Transverse colon (tissue), 4 donors: ENCODE measurements at regions not wholly inside any gene's neighbourhood (a gene's known extent, or its start where the extent isn't known, plus 50 kb on each side); places are given as distances from the start of the nearest gene placed in this dataset.

Experiments
- DNase-seq: peaks from one replicate; pipeline ENCODE4 v3.0.0-alpha.2; 2019
- H3K27ac ChIP-seq, 4 donors: fragments of 200-600 bp; sonication (generic); 2 replicates each; pipeline ENCODE4 v1.5.1; 2016 to 2018; ENCODE audit warnings: inconsistent platforms in 4 of 4
- H3K27me3 ChIP-seq: fragments of 200-600 bp; sonication (generic); 2 replicates; pipeline ENCODE4 v1.5.1; 2017; ENCODE audit warnings: inconsistent platforms
- H3K36me3 ChIP-seq, 4 donors: fragments of 200-600 bp; sonication (generic); 2 replicates each; pipeline ENCODE4 v1.5.1; 2017 to 2019; ENCODE audit warnings: inconsistent platforms in 4 of 4
- H3K4me1 ChIP-seq, 4 donors: fragments of 200-600 bp; sonication (generic); 2 replicates each; pipeline ENCODE4 v1.5.1; 2017 to 2020; ENCODE audit warnings: inconsistent platforms in 4 of 4
- H3K4me3 ChIP-seq, 4 donors: fragments of 200-600 bp; sonication (generic); 1 replicate in 1 of 4; 2 replicates in 3 of 4; pipeline versions ENCODE4 v1.5.1 to v1.6.1; 2017 to 2019; ENCODE audit warnings: inconsistent platforms in 4 of 4
- H3K9me3 ChIP-seq, 2 donors: fragments of 200-600 bp; sonication (generic); 2 replicates each; pipeline ENCODE4 v1.5.1; 2017 to 2019; ENCODE audit warnings: inconsistent platforms in 2 of 2
- EP300 ChIP-seq: sonication (generic); formaldehyde crosslinking; IDR thresholded peaks from one replicate; pipeline ENCODE4 v1.6.1; 2017; ENCODE audit warnings: antibody characterized with exemption, low read depth
- POLR2A ChIP-seq: fragments of 450-650 bp; IDR thresholded peaks from one replicate; pipeline ENCODE4 v1.6.1; 2016; ENCODE audit warnings: antibody characterized with exemption, mild to moderate bottlenecking, moderate library complexity
- POLR2AphosphoS5 ChIP-seq, 3 donors: sonication (generic); formaldehyde crosslinking; IDR thresholded peaks; one replicate each; pipeline ENCODE4 v1.6.1; 2016; ENCODE audit warnings: antibody characterized with exemption in 3 of 3
- WGBS, 2 donors: methylation state at CpG; one replicate each; pipeline ENCODE4 v1.1.5; 2018; ENCODE audit warnings: low coverage in 1 of 2; 5-methylcytosine and 5-hydroxymethylcytosine counted together
- in situ Hi-C, 4 donors: fragments of 200-750 bp; cut with MboI; loops; one replicate each; pipeline versions ENCODE4 v1.15.0 to v1.15.1; 2017; ENCODE audit warnings: low sequenced_read_pairs in 3 of 4, low pct_ligation_motif_present in 1 of 4, low pct_unique_long_range_greater_than_20kb in 1 of 4
- intact Hi-C: fragments of 100-400 bp; cut with DNase I; formaldehyde crosslinking; loops from one replicate; pipeline ENCODE4 v1.15.1; 2023; ENCODE audit warnings: low total_unique reads
- TF ChIP-seq, protein P1 (sequence below), 5 experiments: fragments of 200-600 bp in 3 of 5; fragments of 450-650 bp in 2 of 5; sonication (generic) in 3 of 5; IDR thresholded peaks; 1 replicate in 2 of 5; 2 replicates in 3 of 5; pipeline ENCODE4 v1.5.1; 2016 to 2017; ENCODE audit warnings: antibody characterized with exemption in 5 of 5, inconsistent platforms in 3 of 5, mild to moderate bottlenecking in 2 of 5, moderate library complexity in 1 of 5

DNA sequence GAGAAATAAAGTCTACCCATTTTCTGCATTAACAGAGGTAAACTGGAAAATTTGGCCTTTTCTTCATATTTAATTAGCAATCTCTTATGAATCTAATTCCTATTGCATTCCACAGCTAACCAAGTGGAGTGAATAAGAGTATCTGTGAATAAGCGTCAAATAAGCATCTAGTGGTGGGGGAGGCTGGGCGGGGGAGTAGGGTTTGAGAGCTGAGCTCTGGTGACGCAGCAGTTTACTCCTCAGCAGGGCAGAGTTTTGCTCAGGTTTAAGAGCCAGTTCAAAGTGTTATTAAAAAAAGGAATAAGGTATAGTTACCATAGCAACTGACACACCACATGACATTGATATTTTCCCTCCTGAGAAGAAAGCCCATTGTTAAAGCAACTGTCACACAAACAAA lies 1346.8 kb upstream of the CELF2 start:
- 83 to 91% methylated on average over 1 to 3 of the region's 3 CpGs for WGBS, 2 donors
- Histone ChIP-seq H3K4me3 (no peak overlapping the region), H3K4me1 (no peaks in the 10 kb centered on the region), H3K36me3 (no peaks in the 10 kb centered on the region), H3K27ac (no peak overlapping the region), H3K9me3 (no peaks in the 10 kb centered on the region), H3K27me3 (no peaks in the 10 kb centered on the region)
- in situ Hi-C loops (no loop called here), intact Hi-C loops (no loop called here)
- no peak for TF ChIP-seq EP300
- TF ChIP-seq POLR2AphosphoS5 (IDR thresholded peaks at IDR 0.05), result no peak
- TF ChIP-seq POLR2A, result no peak
- TF ChIP-seq, protein P1, sequence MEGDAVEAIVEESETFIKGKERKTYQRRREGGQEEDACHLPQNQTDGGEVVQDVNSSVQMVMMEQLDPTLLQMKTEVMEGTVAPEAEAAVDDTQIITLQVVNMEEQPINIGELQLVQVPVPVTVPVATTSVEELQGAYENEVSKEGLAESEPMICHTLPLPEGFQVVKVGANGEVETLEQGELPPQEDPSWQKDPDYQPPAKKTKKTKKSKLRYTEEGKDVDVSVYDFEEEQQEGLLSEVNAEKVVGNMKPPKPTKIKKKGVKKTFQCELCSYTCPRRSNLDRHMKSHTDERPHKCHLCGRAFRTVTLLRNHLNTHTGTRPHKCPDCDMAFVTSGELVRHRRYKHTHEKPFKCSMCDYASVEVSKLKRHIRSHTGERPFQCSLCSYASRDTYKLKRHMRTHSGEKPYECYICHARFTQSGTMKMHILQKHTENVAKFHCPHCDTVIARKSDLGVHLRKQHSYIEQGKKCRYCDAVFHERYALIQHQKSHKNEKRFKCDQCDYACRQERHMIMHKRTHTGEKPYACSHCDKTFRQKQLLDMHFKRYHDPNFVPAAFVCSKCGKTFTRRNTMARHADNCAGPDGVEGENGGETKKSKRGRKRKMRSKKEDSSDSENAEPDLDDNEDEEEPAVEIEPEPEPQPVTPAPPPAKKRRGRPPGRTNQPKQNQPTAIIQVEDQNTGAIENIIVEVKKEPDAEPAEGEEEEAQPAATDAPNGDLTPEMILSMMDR (IDR thresholded peaks at IDR 0.05), result no peak
- DNase-seq, result no peak

DNA sequence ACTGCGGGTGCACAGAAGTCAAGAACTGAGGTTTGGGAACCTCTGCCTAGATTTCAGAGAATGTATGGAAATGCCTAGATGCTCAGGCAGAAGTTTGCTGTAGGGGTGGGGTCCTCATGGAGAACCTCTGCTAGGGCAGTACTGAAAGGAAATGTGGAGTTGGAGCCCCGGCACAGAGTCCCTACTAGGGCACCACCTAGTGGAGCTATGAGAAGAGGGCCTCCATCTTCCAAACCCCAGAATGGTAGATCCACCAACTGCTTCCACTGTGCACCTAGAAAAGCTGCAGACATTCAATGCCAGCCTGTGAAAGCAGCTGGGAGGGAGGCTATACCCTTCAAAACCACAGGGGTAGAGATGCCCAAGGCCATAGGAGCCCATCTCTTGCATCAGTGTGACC lies 1336.0 kb upstream of the CELF2 start:
- Histone ChIP-seq H3K36me3 (no peaks in the 10 kb centered on the region), H3K4me1 (no peaks in the 10 kb centered on the region), H3K27ac (no peak overlapping the region), H3K9me3 (no peaks in the 10 kb centered on the region), H3K27me3 (no peaks in the 10 kb centered on the region), H3K4me3 (no peak overlapping the region)
- WGBS, 2 donors, result 82% methylated on average over 2 of the region's 2 CpGs; no CpG with 5 or more reads in 1 of the 2 donors
- TF ChIP-seq POLR2AphosphoS5 (IDR thresholded peaks at IDR 0.05) (no peak), POLR2A (no peak), EP300 (no peak)
- TF ChIP-seq, protein P1 (IDR thresholded peaks at IDR 0.05), result no peak
- no peak for DNase-seq
- intact Hi-C loops (no loop called here), in situ Hi-C loops (no loop called here)

DNA sequence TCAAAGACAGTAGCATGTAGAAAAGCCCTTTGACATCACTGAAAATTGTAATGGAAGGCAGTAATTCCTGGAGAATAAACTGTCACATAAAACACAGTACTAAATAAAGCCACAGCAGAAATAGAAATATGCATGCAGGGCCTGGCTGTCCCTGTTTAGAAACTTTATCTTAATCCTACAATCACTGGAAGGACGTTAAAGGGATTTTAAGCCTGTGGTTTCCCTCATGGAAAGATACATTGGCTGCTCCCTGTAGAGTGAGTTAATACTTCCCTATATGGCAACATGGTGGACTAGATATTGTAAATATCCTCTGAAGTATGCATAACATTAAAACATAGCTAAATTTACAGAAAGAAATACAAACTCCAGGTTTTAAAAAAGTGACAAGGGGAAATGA lies 1334.9 kb upstream of the CELF2 start:
- DNase-seq, result no peak
- Histone ChIP-seq H3K36me3 (no peaks in the 10 kb centered on the region), H3K4me1 (no peaks in the 10 kb centered on the region), H3K4me3 (no peak overlapping the region), H3K27ac (no peak overlapping the region), H3K9me3 (no peaks in the 10 kb centered on the region), H3K27me3 (no peaks in the 10 kb centered on the region)
- TF ChIP-seq POLR2A, result no peak
- TF ChIP-seq, protein P1 (IDR thresholded peaks at IDR 0.05), result no peak
- TF ChIP-seq EP300, result no peak
- no peak for TF ChIP-seq POLR2AphosphoS5 (IDR thresholded peaks at IDR 0.05)
- in situ Hi-C loops (no loop called here), intact Hi-C loops (no loop called here)
- WGBS, 2 donors, result 35 to 40% methylated on average over 1 of the region's 1 CpG

DNA sequence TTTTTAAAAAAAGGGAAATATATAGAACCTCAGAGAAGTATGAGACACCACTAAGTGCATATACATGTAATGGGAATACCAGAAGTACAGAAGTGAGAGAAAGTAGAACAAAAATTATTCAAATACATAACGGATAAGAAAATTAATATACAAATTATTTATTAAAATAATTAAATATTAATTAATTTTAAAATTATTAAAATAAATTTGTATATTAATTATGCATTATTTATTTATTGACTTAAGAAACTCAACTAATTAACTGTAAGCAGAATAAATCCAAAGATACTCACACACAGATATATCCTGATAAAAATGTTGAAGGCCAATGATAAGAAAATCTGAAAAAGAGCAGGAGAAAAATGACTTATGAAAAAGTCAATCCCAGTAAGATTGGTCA lies 1333.5 kb upstream of the CELF2 start:
- no peak overlapping the region for H3K4me3 ChIP-seq
- no peaks in the 10 kb centered on the region for H3K36me3 ChIP-seq
- no peaks in the 10 kb centered on the region for H3K27me3 ChIP-seq
- WGBS, 2 donors, result 84 to 89% methylated on average over 1 of the region's 1 CpG
- intact Hi-C loops, result no loop called here
- H3K9me3 ChIP-seq, result no peaks in the 10 kb centered on the region
- DNase-seq, result no peak
- H3K4me1 ChIP-seq, result no peaks in the 10 kb centered on the region
- no peak overlapping the region for H3K27ac ChIP-seq
- TF ChIP-seq, protein P1 (IDR thresholded peaks at IDR 0.05), result no peak
- TF ChIP-seq EP300 (no peak), POLR2AphosphoS5 (IDR thresholded peaks at IDR 0.05) (no peak), POLR2A (no peak)
- in situ Hi-C loops, result no loop called here
